ENCODE measurements at regions not wholly inside any gene's neighbourhood (a gene's known extent, or its start where the extent isn't known, plus 50 kb on each side); places are given as distances from the start of the nearest gene placed in this dataset.
A peak's percentile ranks its signal among the peaks of the same experiment; 100 is the strongest.

DNA sequence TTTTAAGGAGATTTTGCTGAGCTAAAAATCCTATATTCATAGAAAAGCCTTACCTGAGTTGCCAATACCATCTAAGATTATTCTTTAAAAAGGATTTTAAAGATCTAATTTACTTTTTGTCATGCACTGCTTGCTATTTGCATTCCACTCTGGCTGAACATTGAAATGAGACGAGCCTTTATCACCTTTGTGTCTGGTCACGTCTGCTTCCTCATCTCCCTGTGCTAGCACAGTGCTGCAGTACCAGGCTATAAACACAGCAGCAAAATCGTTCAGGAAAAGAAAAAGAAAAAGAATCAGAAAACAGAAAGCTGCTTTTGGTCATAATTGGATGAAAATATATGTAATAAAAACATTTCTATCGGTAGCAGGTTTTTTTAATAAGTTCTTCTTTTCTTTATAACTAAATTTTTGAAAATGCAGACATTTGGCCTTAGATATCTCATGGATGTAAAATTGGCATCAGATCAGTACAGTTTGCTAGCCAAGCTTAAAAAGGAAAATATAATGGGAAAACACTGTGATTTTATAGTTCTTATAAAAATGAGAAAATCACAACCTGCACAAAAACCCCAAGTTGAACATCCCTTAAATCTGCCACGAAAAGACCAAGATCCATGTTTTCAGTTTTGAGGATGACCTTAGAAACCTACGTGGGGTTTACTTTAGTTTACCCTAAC is 735.7 kb upstream of the CXADR start:
- no peaks in the 10 kb centered on the region for H3K9me3 ChIP-seq (ENCODE audit: low read depth, low read length)
- no peak for DNase-seq (ENCODE audit: low read depth, low spot score)
- TF ChIP-seq EZH2 (IDR thresholded peaks at IDR 0.05) (no peak), FOXP2 (optimal IDR thresholded peaks at IDR 0.05; ENCODE audit: control extremely low read depth, extremely low read length, insufficient read depth) (no peak), POLR2AphosphoS5 (IDR thresholded peaks at IDR 0.05; ENCODE audit: borderline replicate concordance, low read depth, low read length) (no peak)
- H3K27ac ChIP-seq = no peak overlapping the region
- no peak overlapping the region for H3K9ac ChIP-seq (ENCODE audit: insufficient read length)
- H3K36me3 ChIP-seq (ENCODE audit: insufficient read depth, low read length) = peaks cover 6% of the 10 kb centered on the region; the same call in 1 of the 2 replicates
- H3K4me3 ChIP-seq = no peak overlapping the region

DNA sequence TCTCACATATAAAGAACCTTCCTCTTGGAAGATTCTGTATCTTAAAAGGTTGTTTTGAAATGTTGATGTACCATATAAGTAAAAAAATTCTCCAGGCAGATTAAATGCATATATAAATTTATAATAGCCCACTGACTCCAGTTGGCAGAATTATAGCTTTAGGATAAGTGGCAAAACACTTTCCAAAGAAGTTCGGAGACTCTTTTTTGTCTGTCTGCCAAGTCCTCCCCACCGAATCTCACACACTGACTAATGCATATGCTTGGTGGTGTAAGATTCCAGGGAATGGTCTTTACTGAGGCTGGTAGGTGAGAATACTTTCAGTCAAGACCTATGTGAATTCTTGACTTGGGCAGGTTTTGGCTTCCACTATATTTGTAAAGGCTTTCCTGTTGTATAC is 724.3 kb upstream of the CXADR start:
- no peak overlapping the region for H3K9ac ChIP-seq (ENCODE audit: insufficient read length)

DNA sequence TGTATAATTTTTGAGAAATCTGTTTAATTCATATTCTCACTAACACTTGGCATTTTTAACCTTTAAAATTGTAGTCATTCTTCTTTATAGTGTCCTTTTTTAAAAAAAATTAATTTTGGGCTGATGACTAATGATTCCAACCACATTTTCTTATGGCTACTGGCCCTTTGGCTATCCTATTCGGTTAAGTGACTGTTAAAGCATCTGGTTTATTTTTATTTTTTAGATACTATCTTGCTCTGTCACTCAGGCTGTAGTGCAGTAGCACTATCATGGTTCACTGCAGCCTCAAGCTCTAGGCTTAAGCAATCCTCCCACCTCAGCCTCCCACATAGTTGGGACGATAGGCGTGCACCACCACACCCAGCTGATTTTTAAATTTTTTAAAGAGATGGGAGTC is 723.2 kb upstream of the CXADR start:
- Histone ChIP-seq H3K9me3 (ENCODE audit: low read depth, low read length) (no peaks in the 10 kb centered on the region), H3K36me3 (ENCODE audit: insufficient read depth, low read length) (no peaks in the 10 kb centered on the region), H3K27ac (peak overlapping the region; percentile 90), H3K4me3 (0 out of 2 replicates have a peak overlapping the region, but pooled peaks have one; percentile 12), H3K9ac (ENCODE audit: insufficient read length) (no peak overlapping the region)
- no peak for TF ChIP-seq EZH2 (IDR thresholded peaks at IDR 0.05)
- DNase-seq (ENCODE audit: low read depth, low spot score) = no peak

More for the DNA sequence above, 724.3 kb upstream of the CXADR start:
- Histone ChIP-seq H3K9me3 (ENCODE audit: low read depth, low read length) (no peaks in the 10 kb centered on the region), H3K4me3 (peak overlapping the region; percentile 46), H3K36me3 (ENCODE audit: insufficient read depth, low read length) (no peaks in the 10 kb centered on the region), H3K27ac (peak overlapping the region; percentile 90)
- TF ChIP-seq POLR2AphosphoS5 (IDR thresholded peaks at IDR 0.05; ENCODE audit: borderline replicate concordance, low read depth, low read length) (no peak; the same call in 1 of the 2 replicates), FOXP2 (optimal IDR thresholded peaks at IDR 0.05; ENCODE audit: control extremely low read depth, extremely low read length, insufficient read depth) (no peak), EZH2 (IDR thresholded peaks at IDR 0.05) (no peak)
- peak; percentile 70 for DNase-seq (ENCODE audit: low read depth, low spot score)

DNA sequence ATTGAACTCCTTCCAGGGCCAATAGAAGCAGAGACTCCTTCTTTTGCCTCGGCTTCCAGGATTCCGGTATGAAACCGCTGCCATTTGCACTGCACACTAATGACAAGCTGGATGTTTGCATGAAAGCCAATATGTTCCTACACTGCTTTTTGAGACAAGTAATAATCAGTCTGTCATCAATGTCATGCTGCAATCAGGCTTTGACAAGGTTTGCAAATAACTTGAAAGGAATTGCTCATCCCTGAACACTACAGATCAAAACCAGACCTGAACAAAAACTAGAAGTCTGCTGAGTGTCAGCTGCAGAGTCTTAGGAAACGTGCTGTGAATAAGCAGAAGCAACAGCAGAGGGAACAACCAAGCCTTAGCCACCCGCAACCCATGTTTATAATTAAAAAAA is 720.7 kb upstream of the CXADR start:
- TF ChIP-seq POLR2AphosphoS5 (IDR thresholded peaks at IDR 0.05; ENCODE audit: borderline replicate concordance, low read depth, low read length) (no peak), FOXP2 (optimal IDR thresholded peaks at IDR 0.05; ENCODE audit: control extremely low read depth, extremely low read length, insufficient read depth) (no peak), EZH2 (IDR thresholded peaks at IDR 0.05) (no peak)
- DNase-seq (ENCODE audit: low read depth, low spot score) = no peak
- H3K9ac ChIP-seq (ENCODE audit: insufficient read length) = no peak overlapping the region

DNA sequence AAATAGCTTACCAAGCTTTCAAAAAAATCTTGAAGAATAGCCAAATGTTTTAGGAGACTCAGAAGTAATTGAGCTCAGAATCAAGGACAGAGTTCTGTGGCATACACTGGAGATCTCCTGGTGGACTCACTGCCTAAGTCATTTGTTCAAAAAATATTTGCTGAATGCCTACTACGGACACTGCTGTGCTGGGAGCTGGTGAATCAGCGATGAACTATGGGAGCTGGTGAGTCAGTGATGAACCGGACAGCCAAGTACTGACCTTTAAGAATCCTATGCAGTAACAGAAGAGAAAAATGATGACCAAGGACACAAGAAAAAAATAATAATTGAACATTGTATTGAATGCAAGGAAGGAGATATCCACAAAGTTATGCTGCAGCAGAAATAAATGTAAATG is 717.9 kb upstream of the CXADR start:
- no peak for TF ChIP-seq FOXP2 (optimal IDR thresholded peaks at IDR 0.05; ENCODE audit: control extremely low read depth, extremely low read length, insufficient read depth)
- no peak for TF ChIP-seq POLR2AphosphoS5 (IDR thresholded peaks at IDR 0.05; ENCODE audit: borderline replicate concordance, low read depth, low read length)
- no peak for TF ChIP-seq EZH2 (IDR thresholded peaks at IDR 0.05)
- DNase-seq (ENCODE audit: low read depth, low spot score) = no peak

More for the DNA sequence above, 720.7 kb upstream of the CXADR start:
- Histone ChIP-seq H3K27ac (no peak overlapping the region), H3K36me3 (ENCODE audit: insufficient read depth, low read length) (no peaks in the 10 kb centered on the region), H3K9me3 (ENCODE audit: low read depth, low read length) (no peaks in the 10 kb centered on the region), H3K4me3 (0 out of 2 replicates have a peak overlapping the region, but pooled peaks have one; percentile 30)

GRCh38 chr21:16796776-16797175 is 716.1 kb upstream of the CXADR start:
- TF ChIP-seq FOXP2 (optimal IDR thresholded peaks at IDR 0.05; ENCODE audit: control extremely low read depth, extremely low read length, insufficient read depth) (no peak), POLR2AphosphoS5 (IDR thresholded peaks at IDR 0.05; ENCODE audit: borderline replicate concordance, low read depth, low read length) (no peak), EZH2 (IDR thresholded peaks at IDR 0.05) (no peak)
- Histone ChIP-seq H3K36me3 (ENCODE audit: insufficient read depth, low read length) (no peaks in the 10 kb centered on the region), H3K4me3 (no peak overlapping the region), H3K9ac (ENCODE audit: insufficient read length) (no peak overlapping the region), H3K9me3 (ENCODE audit: low read depth, low read length) (no peaks in the 10 kb centered on the region), H3K27ac (no peak overlapping the region; the same call in 1 of the 2 replicates)
- DNase-seq (ENCODE audit: low read depth, low spot score) = no peak

More for the DNA sequence above, 717.9 kb upstream of the CXADR start:
- H3K27ac ChIP-seq = no peak overlapping the region
- H3K9ac ChIP-seq (ENCODE audit: insufficient read length) = no peak overlapping the region
- no peaks in the 10 kb centered on the region for H3K9me3 ChIP-seq (ENCODE audit: low read depth, low read length)
- H3K4me3 ChIP-seq = no peak overlapping the region
- no peaks in the 10 kb centered on the region for H3K36me3 ChIP-seq (ENCODE audit: insufficient read depth, low read length)

DNA sequence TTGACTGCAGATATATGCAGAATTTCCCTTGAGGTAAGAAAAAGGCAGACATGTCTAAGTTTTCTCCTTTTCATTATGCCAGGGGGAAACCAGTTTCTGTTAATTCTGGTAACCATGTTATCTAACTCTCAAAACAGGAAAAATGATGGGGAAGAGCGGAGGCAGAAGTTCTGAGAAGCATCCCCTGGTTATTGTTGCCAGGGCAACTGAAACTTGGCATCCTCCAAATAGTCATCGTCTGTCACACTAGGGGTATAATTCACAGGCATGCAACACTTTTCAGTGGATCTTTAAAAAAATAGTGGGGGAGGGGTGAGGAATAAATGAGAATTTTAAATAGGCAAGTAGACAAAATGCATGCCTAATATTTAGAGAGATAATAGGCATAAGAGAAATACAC is 715.3 kb upstream of the CXADR start:
- TF ChIP-seq EZH2 (IDR thresholded peaks at IDR 0.05) = no peak
- TF ChIP-seq POLR2AphosphoS5 (IDR thresholded peaks at IDR 0.05; ENCODE audit: borderline replicate concordance, low read depth, low read length) = no peak
- no peak for TF ChIP-seq FOXP2 (optimal IDR thresholded peaks at IDR 0.05; ENCODE audit: control extremely low read depth, extremely low read length, insufficient read depth)
- H3K36me3 ChIP-seq (ENCODE audit: insufficient read depth, low read length) = no peaks in the 10 kb centered on the region
- no peak for DNase-seq (ENCODE audit: low read depth, low spot score)
- no peak overlapping the region for H3K9ac ChIP-seq (ENCODE audit: insufficient read length)
- no peak overlapping the region for H3K4me3 ChIP-seq
- no peak overlapping the region for H3K27ac ChIP-seq
- no peaks in the 10 kb centered on the region for H3K9me3 ChIP-seq (ENCODE audit: low read depth, low read length)

DNA sequence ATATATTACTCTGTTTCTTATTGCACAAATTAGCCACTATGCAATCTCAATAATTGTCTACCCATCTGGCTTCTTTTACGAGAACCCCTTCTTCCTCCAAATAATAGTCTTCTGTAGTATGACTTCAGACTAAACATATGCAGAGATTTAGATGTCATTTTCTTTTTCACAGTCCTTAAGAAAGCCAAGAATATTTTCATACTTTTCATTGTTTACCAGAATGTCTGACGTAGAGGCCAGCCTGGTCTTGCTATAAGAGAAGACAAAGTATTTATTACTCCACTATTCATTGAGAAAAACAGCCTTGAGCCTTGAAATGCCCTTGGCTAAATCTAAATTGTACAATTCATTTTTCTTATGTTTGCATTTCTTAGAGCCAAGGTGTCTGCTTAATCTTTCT is 714.9 kb upstream of the CXADR start:
- no peak for DNase-seq (ENCODE audit: low read depth, low spot score)
- H3K9me3 ChIP-seq (ENCODE audit: low read depth, low read length) = no peaks in the 10 kb centered on the region
- H3K4me3 ChIP-seq = no peak overlapping the region
- TF ChIP-seq FOXP2 (optimal IDR thresholded peaks at IDR 0.05; ENCODE audit: control extremely low read depth, extremely low read length, insufficient read depth) = no peak
- TF ChIP-seq POLR2AphosphoS5 (IDR thresholded peaks at IDR 0.05; ENCODE audit: borderline replicate concordance, low read depth, low read length) = no peak
- no peak for TF ChIP-seq EZH2 (IDR thresholded peaks at IDR 0.05)
- no peak overlapping the region for H3K27ac ChIP-seq
- no peaks in the 10 kb centered on the region for H3K36me3 ChIP-seq (ENCODE audit: insufficient read depth, low read length)
- no peak overlapping the region for H3K9ac ChIP-seq (ENCODE audit: insufficient read length)

All from SK-N-MC (cell line).